HCT116 (cell line): ENCODE measurements at regions not wholly inside any gene's neighbourhood (a gene's known extent, or its start where the extent isn't known, plus 50 kb on each side); places are given as distances from the start of the nearest gene placed in this dataset.

Source experiments
- ATAC-seq: fragments of 200-7000 bp; cut with Tn5 transposase; 2 replicates; pipeline ENCODE4 v1.9.1; 2020; ENCODE audit warnings: mild to moderate bottlenecking, moderate library complexity
- BruUV-seq: library from RNA; stranded (reverse); fragments of 400-500 nt; replicated peaks from 2 replicates; lab custom pipeline; 2021; lab: Mats Ljungman, UMichigan
- CTCF ChIA-PET: fragments of 300-600 bp; sonication (Branson Sonifier 250); formaldehyde crosslinking; loops from one replicate; lab custom pipeline; 2021; ENCODE audit warnings: antibody characterized with exemption; lab: Charles Lee
- POLR2A ChIA-PET: fragments of 300-600, 350-600 bp; sonication (Branson Sonifier 250); formaldehyde crosslinking; loops from one replicate; lab custom pipeline; 2021; ENCODE audit warnings: antibody characterized with exemption; lab: Charles Lee
- RAD21 ChIA-PET, 2 experiments: fragments of 300-600 bp; sonication (Branson Sonifier 250); formaldehyde crosslinking; loops; one replicate each; lab custom pipeline; 2023; ENCODE audit warnings: low total read pairs in 2 of 2; ENCODE audit not compliant: uncharacterized antibody in 2 of 2, unreplicated experiment in 2 of 2, low non-redundant PET in 1 of 2; lab: Charles Lee
- DNase-seq: peaks from one replicate; pipeline ENCODE4 v3.0.0-alpha.2; 2010; ENCODE audit warnings: low read depth, low spot score
- H2AFZ ChIP-seq: fragments of 200-600 bp; shearing (Covaris generic), sonication (generic); 2 replicates; pipeline ENCODE4 v1.6.1; 2017; ENCODE audit warnings: low read depth, mixed run types, mixed read lengths, antibody characterized with exemption, low read length; ENCODE audit not compliant: poor library complexity, severe bottlenecking
- H3K27ac ChIP-seq: 2 replicates; pipeline ENCODE4 v1.5.1; 2012; ENCODE audit warnings: low read depth, low read length
- H3K27me3 ChIP-seq: fragments of 200-600 bp; sonication (generic); 2 replicates; pipeline ENCODE4 v1.6.1; 2016; ENCODE audit warnings: mixed run types, low read length, mixed read lengths; ENCODE audit not compliant: insufficient read depth
- H3K36me3 ChIP-seq, 2 experiments: fragments of 200-500 bp in 1 of 2; fragments of 200-600 bp in 1 of 2; sonication (Bioruptor generic) in 1 of 2; sonication (generic) in 1 of 2; 2 replicates each; pipeline versions ENCODE4 v1.5.1 to v1.6.1; 2014 to 2016; ENCODE audit warnings: low read length in 2 of 2, inconsistent platforms in 1 of 2, mixed read lengths in 1 of 2, mixed run types in 1 of 2; ENCODE audit not compliant: insufficient read depth in 2 of 2, control insufficient read depth in 1 of 2
- H3K4me1 ChIP-seq, 2 experiments: fragments of 200-600 bp in 1 of 2; sonication (generic) in 1 of 2; 2 replicates each; pipeline versions ENCODE4 v1.5.1 to v1.6.1; 2012 to 2017; ENCODE audit warnings: low read length in 2 of 2, inconsistent platforms in 1 of 2, mild to moderate bottlenecking in 1 of 2, mixed read lengths in 1 of 2, mixed run types in 1 of 2, moderate library complexity in 1 of 2; ENCODE audit not compliant: insufficient read depth in 2 of 2, control insufficient read depth in 1 of 2
- H3K4me2 ChIP-seq: fragments of 200-600 bp; sonication (generic); 2 replicates; pipeline ENCODE4 v1.6.1; 2017; ENCODE audit warnings: mixed run types, low read length, mixed read lengths
- H3K4me3 ChIP-seq, 2 experiments: fragments of 200-600 bp in 1 of 2; sonication (generic) in 1 of 2; replicated peaks in 1 of 2; 2 replicates each; pipeline ENCODE4 v1.5.1; 2011 to 2016; ENCODE audit warnings: low read length in 2 of 2, control low read depth in 1 of 2, low read depth in 1 of 2, mild to moderate bottlenecking in 1 of 2, mixed read lengths in 1 of 2, mixed run types in 1 of 2
- H3K79me2 ChIP-seq: fragments of 200-600 bp; sonication (generic); 2 replicates; pipeline ENCODE4 v1.6.1; 2017; ENCODE audit warnings: mild to moderate bottlenecking, mixed run types, low read length, moderate library complexity, mixed read lengths; ENCODE audit not compliant: insufficient read depth
- H3K9ac ChIP-seq: fragments of 200-600 bp; sonication (generic); 2 replicates; pipeline ENCODE4 v1.6.1; 2016; ENCODE audit warnings: low read length, mixed read lengths
- H3K9me2 ChIP-seq: fragments of 200-600 bp; sonication (generic), shearing (Covaris generic); 2 replicates; pipeline ENCODE4 v1.6.1; 2017; ENCODE audit warnings: mixed run types, mild to moderate bottlenecking, moderate library complexity; ENCODE audit not compliant: insufficient read depth
- H3K9me3 ChIP-seq, 2 experiments: fragments of 200-500 bp in 1 of 2; fragments of 200-600 bp in 1 of 2; sonication (Bioruptor generic) in 1 of 2; sonication (generic) in 1 of 2; 2 replicates each; pipeline ENCODE4 v1.6.1; 2014 to 2017; ENCODE audit warnings: low read length in 2 of 2, mixed read lengths in 2 of 2, inconsistent platforms in 1 of 2, low read depth in 1 of 2, mild to moderate bottlenecking in 1 of 2, mixed run types in 1 of 2, moderate library complexity in 1 of 2; ENCODE audit not compliant: control insufficient read depth in 1 of 2, insufficient read depth in 1 of 2
- H4K20me1 ChIP-seq: fragments of 200-600 bp; sonication (generic), shearing (Covaris generic); 2 replicates; pipeline ENCODE4 v1.6.1; 2017; ENCODE audit warnings: mixed run types, mild to moderate bottlenecking, moderate library complexity; ENCODE audit not compliant: insufficient read depth
- ATF3 ChIP-seq: IDR thresholded peaks from 2 replicates; pipeline ENCODE4 v1.6.1; 2012
- CBX3 ChIP-seq: IDR thresholded peaks from 2 replicates; pipeline ENCODE4 v1.6.1; 2012; ENCODE audit warnings: low read depth
- EGR1 ChIP-seq: IDR thresholded peaks from 2 replicates; pipeline ENCODE4 v1.6.1; 2012; ENCODE audit warnings: low read depth
- FOSL1 ChIP-seq: IDR thresholded peaks from 2 replicates; pipeline ENCODE4 v1.6.1; 2012; ENCODE audit warnings: low read depth
- JUND ChIP-seq: IDR thresholded peaks from 2 replicates; pipeline ENCODE4 v1.6.1; 2012
- POLR2AphosphoS5 ChIP-seq: IDR thresholded peaks from 2 replicates; pipeline ENCODE4 v1.6.1; 2011; ENCODE audit warnings: mild to moderate bottlenecking, low read depth, low read length, moderate library complexity
- RAD21 ChIP-seq: IDR thresholded peaks from 2 replicates; pipeline ENCODE4 v1.6.1; 2012; ENCODE audit warnings: low read depth, mild to moderate bottlenecking
- REST ChIP-seq: IDR thresholded peaks from 2 replicates; pipeline ENCODE4 v1.6.1; 2012; ENCODE audit warnings: low read depth
- SIN3A ChIP-seq: IDR thresholded peaks from 2 replicates; pipeline ENCODE4 v1.6.1; 2012; ENCODE audit warnings: low read depth
- SRF ChIP-seq: IDR thresholded peaks from 2 replicates; pipeline ENCODE4 v1.6.1; 2012; ENCODE audit warnings: low read depth
- TCF7L2 ChIP-seq: IDR thresholded peaks from 2 replicates; pipeline ENCODE4 v1.7.0; 2011; ENCODE audit warnings: borderline replicate concordance, inconsistent platforms; ENCODE audit not compliant: insufficient read depth, insufficient read length; ENCODE audit errors: extremely low read depth
- YY1 ChIP-seq: IDR thresholded peaks from 2 replicates; pipeline ENCODE4 v1.6.1; 2011; ENCODE audit warnings: low read length, low read depth, moderate library complexity, mild to moderate bottlenecking; ENCODE audit not compliant: insufficient replicate concordance; ENCODE audit errors: extremely low read depth
- ZFX ChIP-seq: fragments of 450-650 bp; IDR thresholded peaks from 2 replicates; pipeline ENCODE4 v1.6.1; 2017
- ZNF274 ChIP-seq: fragments of 200-500 bp; sonication (Bioruptor generic); IDR thresholded peaks from 2 replicates; pipeline ENCODE4 v1.6.1; 2014; ENCODE audit warnings: mild to moderate bottlenecking, low read depth, low read length, inconsistent platforms
- intact Hi-C: fragments of 100-400 bp; cut with micrococcal nuclease; formaldehyde crosslinking; loops from 2 replicates; pipeline ENCODE4 v1.10.0; 2022
- TF ChIP-seq, protein P1 (sequence below): IDR thresholded peaks from 2 replicates; pipeline ENCODE4 v1.6.1; 2012
- TF ChIP-seq, protein P2 (sequence below): IDR thresholded peaks from 2 replicates; pipeline ENCODE4 v1.6.1; 2011; ENCODE audit warnings: mild to moderate bottlenecking, low read length, moderate library complexity; ENCODE audit not compliant: insufficient replicate concordance; ENCODE audit errors: extremely low read depth

GRCh38 chr16:17780181-17780580, 309.4 kb upstream of the XYLT1 start:
- intact Hi-C loops = no loop called here
- Histone ChIP-seq H3K79me2 (no peaks in the 10 kb centered on the region), H3K4me1 (no peaks in the 10 kb centered on the region), H3K9me2 (no peaks in the 10 kb centered on the region), H3K4me3 (no peak overlapping the region), H3K27ac (no peak overlapping the region), H4K20me1 (no peaks in the 10 kb centered on the region), H3K4me2 (no peak overlapping the region), H3K9me3 (no peaks in the 10 kb centered on the region), H3K36me3 (no peaks in the 10 kb centered on the region), H3K9ac (no peak overlapping the region), H2AFZ (no peak overlapping the region), H3K27me3 (peaks cover 3% of the 10 kb centered on the region; the same call in 1 of the 2 replicates)
- DNase-seq (no peak), ATAC-seq (no peak)
- TF ChIP-seq EGR1 (no peak), ZNF274 (no peak), POLR2AphosphoS5 (no peak), CBX3 (no peak), SIN3A (no peak), SRF (no peak)
- TF ChIP-seq, protein P1, sequence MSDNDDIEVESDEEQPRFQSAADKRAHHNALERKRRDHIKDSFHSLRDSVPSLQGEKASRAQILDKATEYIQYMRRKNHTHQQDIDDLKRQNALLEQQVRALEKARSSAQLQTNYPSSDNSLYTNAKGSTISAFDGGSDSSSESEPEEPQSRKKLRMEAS = no peak
- RAD21 ChIA-PET = no interaction called here
- POLR2A ChIA-PET = no interaction called here
- CTCF ChIA-PET = no interaction called here
- BruUV-seq = no TSS peak

GRCh38 chr16:17777408-17777863, 306.7 kb upstream of the XYLT1 start:
- Histone ChIP-seq H3K4me3 (no peak overlapping the region), H3K36me3 (no peaks in the 10 kb centered on the region), H3K27me3 (peaks cover 10% of the 10 kb centered on the region; the same call in 1 of the 2 replicates), H2AFZ (no peak overlapping the region), H3K27ac (no peak overlapping the region), H3K4me1 (no peaks in the 10 kb centered on the region), H3K4me2 (no peak overlapping the region), H3K9ac (no peak overlapping the region), H3K9me2 (no peaks in the 10 kb centered on the region), H4K20me1 (no peaks in the 10 kb centered on the region), H3K9me3 (no peaks in the 10 kb centered on the region), H3K79me2 (no peaks in the 10 kb centered on the region)
- CTCF ChIA-PET = no interaction called here
- BruUV-seq = no TSS peak
- ATAC-seq (no peak), DNase-seq (no peak)
- RAD21 ChIA-PET = no interaction called here
- POLR2A ChIA-PET = no interaction called here
- intact Hi-C loops = no loop called here
- TF ChIP-seq RAD21 (no peak), EGR1 (no peak), YY1 (no peak), ZNF274 (no peak), FOSL1 (no peak), TCF7L2 (no peak), JUND (no peak), ATF3 (no peak), ZFX (no peak), SRF (no peak), REST (no peak)
- TF ChIP-seq, protein P2, sequence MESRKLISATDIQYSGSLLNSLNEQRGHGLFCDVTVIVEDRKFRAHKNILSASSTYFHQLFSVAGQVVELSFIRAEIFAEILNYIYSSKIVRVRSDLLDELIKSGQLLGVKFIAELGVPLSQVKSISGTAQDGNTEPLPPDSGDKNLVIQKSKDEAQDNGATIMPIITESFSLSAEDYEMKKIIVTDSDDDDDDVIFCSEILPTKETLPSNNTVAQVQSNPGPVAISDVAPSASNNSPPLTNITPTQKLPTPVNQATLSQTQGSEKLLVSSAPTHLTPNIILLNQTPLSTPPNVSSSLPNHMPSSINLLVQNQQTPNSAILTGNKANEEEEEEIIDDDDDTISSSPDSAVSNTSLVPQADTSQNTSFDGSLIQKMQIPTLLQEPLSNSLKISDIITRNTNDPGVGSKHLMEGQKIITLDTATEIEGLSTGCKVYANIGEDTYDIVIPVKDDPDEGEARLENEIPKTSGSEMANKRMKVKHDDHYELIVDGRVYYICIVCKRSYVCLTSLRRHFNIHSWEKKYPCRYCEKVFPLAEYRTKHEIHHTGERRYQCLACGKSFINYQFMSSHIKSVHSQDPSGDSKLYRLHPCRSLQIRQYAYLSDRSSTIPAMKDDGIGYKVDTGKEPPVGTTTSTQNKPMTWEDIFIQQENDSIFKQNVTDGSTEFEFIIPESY = no peak
